ENCODE measurements at regions not wholly inside any gene's neighbourhood (a gene's known extent, or its start where the extent isn't known, plus 50 kb on each side); places are given as distances from the start of the nearest gene placed in this dataset.

- TF ChIP-seq CTCF (IDR thresholded peaks at IDR 0.05) (no peak), POLR2A (IDR thresholded peaks at IDR 0.05) (no peak)
These were observed 442.7 kb upstream of the HSF2 start for GRCh38 chr6:121956782-121957181.

Measured in heart left ventricle (tissue), 13 donors.